ENCODE measurements at regions not wholly inside any gene's neighbourhood (a gene's known extent, or its start where the extent isn't known, plus 50 kb on each side); places are given as distances from the start of the nearest gene placed in this dataset.
A peak's percentile ranks its signal among the peaks of the same experiment; 100 is the strongest.

- TF ChIP-seq ARID3A (IDR thresholded peaks at IDR 0.05; ENCODE audit: low read depth, low read length) (no peak), REL (CRISPR knock-in tag; conservative IDR thresholded peaks at IDR 0.05) (no peak), ZNF740 (CRISPR knock-in tag; IDR thresholded peaks at IDR 0.05) (no peak), DMAP1 (CRISPR knock-in tag; IDR thresholded peaks at IDR 0.05) (no peak), ZNF33B (CRISPR knock-in tag; IDR thresholded peaks at IDR 0.05) (no peak), TEAD3 (CRISPR knock-in tag; optimal IDR thresholded peaks at IDR 0.05; ENCODE audit: borderline replicate concordance) (no peak), FOSL1 (CRISPR knock-in tag; IDR thresholded peaks at IDR 0.05; ENCODE audit: borderline replicate concordance) (no peak), MYC (CRISPR knock-in tag; IDR thresholded peaks at IDR 0.05; ENCODE audit: borderline replicate concordance) (no peak), MIER2 (CRISPR knock-in tag; IDR thresholded peaks at IDR 0.05) (no peak), ZNF367 (CRISPR knock-in tag; IDR thresholded peaks at IDR 0.05; ENCODE audit: borderline replicate concordance) (no peak)
Measured at GRCh38 chr7:54116956-54117355, 425.2 kb upstream of the VSTM2A start (continued).

- H3K27me3 ChIP-seq (ENCODE audit: control insufficient read depth in 1 of 2, insufficient read depth in 2 of 2, low read length in 2 of 2) = no peaks in the 10 kb centered on the region
- DNase-seq (ENCODE audit: low spot score) (no peak), FAIRE-seq (no peak), ATAC-seq (no peak)
- no peak overlapping the region for H2AFZ ChIP-seq (ENCODE audit: low read length)
- POLR2A ChIA-PET = no interaction called here
- TF ChIP-seq ZNF749 (CRISPR knock-in tag; IDR thresholded peaks at IDR 0.05; ENCODE audit: borderline replicate concordance) (no peak), CREB1 (IDR thresholded peaks at IDR 0.05) (peak; percentile 91), CREB1 (CRISPR knock-in tag; IDR thresholded peaks at IDR 0.05) (no peak)
- intact Hi-C loops (cut with micrococcal nuclease; ENCODE audit: unreplicated experiment) = no loop called here
- no peak overlapping the region for H3K4me3 ChIP-seq (replicated peaks in 1 of 3; ENCODE audit: insufficient read depth in 1 of 3, low read depth in 2 of 3, low read length in 3 of 3)
- H4K20me1 ChIP-seq (ENCODE audit: insufficient read depth, low read length) = no peaks in the 10 kb centered on the region
- in situ Hi-C loops (cut with HindIII; ENCODE audit: extremely low pct_ligation_motif_present, low pct_unique_long_range_greater_than_20kb) = no loop called here
- H3K4me2 ChIP-seq (ENCODE audit: low read depth, low read length) = no peak overlapping the region
- H3K4me1 ChIP-seq (ENCODE audit: insufficient read depth, low read length) = no peaks in the 10 kb centered on the region
- H3K27ac ChIP-seq (ENCODE audit: extremely low read length, insufficient read depth, low read length) = no peak overlapping the region
- no peaks in the 10 kb centered on the region for H3K36me3 ChIP-seq (replicated peaks in 1 of 2; ENCODE audit: control insufficient read depth in 1 of 2, insufficient read depth in 2 of 2, low read length in 2 of 2)
- CTCF ChIA-PET (ENCODE audit: low intra/inter-chr PET ratio, low total read pairs) = no interaction called here
- H3K9me3 ChIP-seq (ENCODE audit: low read length) = peaks cover 86% of the 10 kb centered on the region
- H3K9ac ChIP-seq (ENCODE audit: insufficient read depth, low read depth, low read length) = no peak overlapping the region
- BruUV-seq (replicated peaks) = no TSS peak
- no peaks in the 10 kb centered on the region for H3K79me2 ChIP-seq (ENCODE audit: insufficient read depth, low read length)
Measured at GRCh38 chr7:54129035-54129434, 413.1 kb upstream of the VSTM2A start.
